Transverse colon (tissue), 4 donors: ENCODE measurements at regions not wholly inside any gene's neighbourhood (a gene's known extent, or its start where the extent isn't known, plus 50 kb on each side); places are given as distances from the start of the nearest gene placed in this dataset.

Experiments
- DNase-seq: peaks from one replicate; pipeline ENCODE4 v3.0.0-alpha.2; 2019
- H3K27ac ChIP-seq, 4 donors: fragments of 200-600 bp; sonication (generic); 2 replicates each; pipeline ENCODE4 v1.5.1; 2016 to 2018; ENCODE audit warnings: inconsistent platforms in 4 of 4
- H3K27me3 ChIP-seq: fragments of 200-600 bp; sonication (generic); 2 replicates; pipeline ENCODE4 v1.5.1; 2017; ENCODE audit warnings: inconsistent platforms
- H3K36me3 ChIP-seq, 4 donors: fragments of 200-600 bp; sonication (generic); 2 replicates each; pipeline ENCODE4 v1.5.1; 2017 to 2019; ENCODE audit warnings: inconsistent platforms in 4 of 4
- H3K4me1 ChIP-seq, 4 donors: fragments of 200-600 bp; sonication (generic); 2 replicates each; pipeline ENCODE4 v1.5.1; 2017 to 2020; ENCODE audit warnings: inconsistent platforms in 4 of 4
- H3K4me3 ChIP-seq, 4 donors: fragments of 200-600 bp; sonication (generic); 1 replicate in 1 of 4; 2 replicates in 3 of 4; pipeline versions ENCODE4 v1.5.1 to v1.6.1; 2017 to 2019; ENCODE audit warnings: inconsistent platforms in 4 of 4
- H3K9me3 ChIP-seq, 2 donors: fragments of 200-600 bp; sonication (generic); 2 replicates each; pipeline ENCODE4 v1.5.1; 2017 to 2019; ENCODE audit warnings: inconsistent platforms in 2 of 2
- CTCF ChIP-seq, 5 experiments: fragments of 200-600 bp in 3 of 5; fragments of 450-650 bp in 2 of 5; sonication (generic) in 3 of 5; IDR thresholded peaks; 1 replicate in 2 of 5; 2 replicates in 3 of 5; pipeline ENCODE4 v1.5.1; 2016 to 2017; ENCODE audit warnings: antibody characterized with exemption in 5 of 5, inconsistent platforms in 3 of 5, mild to moderate bottlenecking in 2 of 5, moderate library complexity in 1 of 5
- EP300 ChIP-seq: sonication (generic); formaldehyde crosslinking; IDR thresholded peaks from one replicate; pipeline ENCODE4 v1.6.1; 2017; ENCODE audit warnings: antibody characterized with exemption, low read depth
- POLR2A ChIP-seq: fragments of 450-650 bp; IDR thresholded peaks from one replicate; pipeline ENCODE4 v1.6.1; 2016; ENCODE audit warnings: antibody characterized with exemption, mild to moderate bottlenecking, moderate library complexity
- POLR2AphosphoS5 ChIP-seq, 3 donors: sonication (generic); formaldehyde crosslinking; IDR thresholded peaks; one replicate each; pipeline ENCODE4 v1.6.1; 2016; ENCODE audit warnings: antibody characterized with exemption in 3 of 3
- WGBS, 2 donors: methylation state at CpG; one replicate each; pipeline ENCODE4 v1.1.5; 2018; ENCODE audit warnings: low coverage in 1 of 2; 5-methylcytosine and 5-hydroxymethylcytosine counted together
- in situ Hi-C, 4 donors: fragments of 200-750 bp; cut with MboI; loops; one replicate each; pipeline versions ENCODE4 v1.15.0 to v1.15.1; 2017; ENCODE audit warnings: low sequenced_read_pairs in 3 of 4, low pct_ligation_motif_present in 1 of 4, low pct_unique_long_range_greater_than_20kb in 1 of 4
- intact Hi-C: fragments of 100-400 bp; cut with DNase I; formaldehyde crosslinking; loops from one replicate; pipeline ENCODE4 v1.15.1; 2023; ENCODE audit warnings: low total_unique reads

GRCh38 chr2:35915261-35915660 is 440.3 kb upstream of the CRIM1 start:
- no peak for TF ChIP-seq CTCF (IDR thresholded peaks at IDR 0.05)
- no peak for TF ChIP-seq POLR2A
- TF ChIP-seq EP300: no peak
- no peak for TF ChIP-seq POLR2AphosphoS5 (IDR thresholded peaks at IDR 0.05)
- H3K4me3 ChIP-seq: no peak overlapping the region
- no peaks in the 10 kb centered on the region for H3K9me3 ChIP-seq
- H3K4me1 ChIP-seq: no peaks in the 10 kb centered on the region
- intact Hi-C loops (no loop called here), in situ Hi-C loops (no loop called here)
- H3K27me3 ChIP-seq: no peaks in the 10 kb centered on the region
- no peak overlapping the region for H3K27ac ChIP-seq
- H3K36me3 ChIP-seq: no peaks in the 10 kb centered on the region
- WGBS, 2 donors: 64 to 80% methylated on average over 4 of the region's 4 CpGs
- no peak for DNase-seq

GRCh38 chr2:35891936-35892335 is 463.6 kb upstream of the CRIM1 start:
- TF ChIP-seq POLR2AphosphoS5 (IDR thresholded peaks at IDR 0.05) (no peak), POLR2A (no peak)
- DNase-seq: no peak
- no peaks in the 10 kb centered on the region for H3K9me3 ChIP-seq
- H3K27me3 ChIP-seq: no peaks in the 10 kb centered on the region
- H3K27ac ChIP-seq: no peak overlapping the region
- intact Hi-C loops (no loop called here), in situ Hi-C loops (no loop called here)
- H3K4me1 ChIP-seq: no peaks in the 10 kb centered on the region
- no peaks in the 10 kb centered on the region for H3K36me3 ChIP-seq
- 68 to 70% methylated on average over 2 of the region's 2 CpGs for WGBS, 2 donors
- H3K4me3 ChIP-seq: no peak overlapping the region

- in situ Hi-C loops: no loop called here
- intact Hi-C loops: no loop called here
- H3K36me3 ChIP-seq: no peaks in the 10 kb centered on the region
Observed at GRCh38 chr2:35891528-35891927, 464.1 kb upstream of the CRIM1 start.

GRCh38 chr2:35887146-35887545 is 468.4 kb upstream of the CRIM1 start:
- WGBS, 2 donors: 87 to 98% methylated on average over 6 to 7 of the region's 7 CpGs
- no peak for TF ChIP-seq POLR2A
- TF ChIP-seq POLR2AphosphoS5 (IDR thresholded peaks at IDR 0.05): no peak
- no peak for TF ChIP-seq CTCF (IDR thresholded peaks at IDR 0.05)
- TF ChIP-seq EP300: no peak
- Histone ChIP-seq H3K27me3 (no peaks in the 10 kb centered on the region), H3K27ac (no peak overlapping the region), H3K4me1 (no peaks in the 10 kb centered on the region), H3K9me3 (no peaks in the 10 kb centered on the region), H3K36me3 (no peaks in the 10 kb centered on the region), H3K4me3 (no peak overlapping the region)
- intact Hi-C loops (no loop called here), in situ Hi-C loops (no loop called here)
- no peak for DNase-seq

More at GRCh38 chr2:35891528-35891927, 464.1 kb upstream of the CRIM1 start:
- no peak overlapping the region for H3K27ac ChIP-seq
- TF ChIP-seq POLR2AphosphoS5 (IDR thresholded peaks at IDR 0.05) (no peak), EP300 (no peak), CTCF (IDR thresholded peaks at IDR 0.05) (no peak), POLR2A (no peak)
- H3K27me3 ChIP-seq: no peaks in the 10 kb centered on the region
- DNase-seq: no peak
- no peaks in the 10 kb centered on the region for H3K9me3 ChIP-seq
- H3K4me3 ChIP-seq: no peak overlapping the region
- no peaks in the 10 kb centered on the region for H3K4me1 ChIP-seq

GRCh38 chr2:35873921-35874320 is 481.7 kb upstream of the CRIM1 start:
- intact Hi-C loops: no loop called here
- Histone ChIP-seq H3K4me1 (no peaks in the 10 kb centered on the region), H3K36me3 (no peaks in the 10 kb centered on the region), H3K27me3 (no peaks in the 10 kb centered on the region), H3K9me3 (no peaks in the 10 kb centered on the region), H3K4me3 (no peak overlapping the region), H3K27ac (no peak overlapping the region)
- WGBS, 2 donors: 69 to 85% methylated on average over 3 to 4 of the region's 4 CpGs
- TF ChIP-seq CTCF (IDR thresholded peaks at IDR 0.05) (no peak), EP300 (no peak), POLR2AphosphoS5 (IDR thresholded peaks at IDR 0.05) (no peak), POLR2A (no peak)
- no peak for DNase-seq
- in situ Hi-C loops: no loop called here
